Liver (tissue), 8 donors: ENCODE measurements at regions not wholly inside any gene's neighbourhood (a gene's known extent, or its start where the extent isn't known, plus 50 kb on each side); places are given as distances from the start of the nearest gene placed in this dataset.

Experiments
- DNase-seq: peaks from one replicate; pipeline ENCODE4 v3.0.0-alpha.2; 2017; ENCODE audit warnings: low spot score
- H3K27ac ChIP-seq, 2 donors: one replicate each; pipeline ENCODE4 v1.7.0; 2013; ENCODE audit warnings: inconsistent platforms in 2 of 2, low read length in 2 of 2, control low read depth in 1 of 2, low read depth in 1 of 2, mild to moderate bottlenecking in 1 of 2
- H3K27me3 ChIP-seq, 4 donors: one replicate each; pipeline versions ENCODE4 v1.6.1 to v1.7.0; 2013; ENCODE audit warnings: low read length in 3 of 4, inconsistent platforms in 1 of 4, mild to moderate bottlenecking in 1 of 4, moderate library complexity in 1 of 4; ENCODE audit not compliant: control insufficient read depth in 4 of 4, insufficient read depth in 4 of 4
- H3K36me3 ChIP-seq, 4 donors: one replicate each; pipeline versions ENCODE4 v1.6.1 to v1.7.0; 2013; ENCODE audit warnings: low read length in 3 of 4, mild to moderate bottlenecking in 3 of 4, low read depth in 1 of 4, moderate library complexity in 1 of 4; ENCODE audit not compliant: control insufficient read depth in 4 of 4, insufficient read depth in 3 of 4
- H3K4me1 ChIP-seq, 4 donors: one replicate each; pipeline versions ENCODE4 v1.6.1 to v1.7.0; 2013; ENCODE audit warnings: low read length in 3 of 4, mild to moderate bottlenecking in 3 of 4, moderate library complexity in 1 of 4; ENCODE audit not compliant: control insufficient read depth in 4 of 4, insufficient read depth in 4 of 4
- H3K4me3 ChIP-seq, 3 donors: one replicate each; pipeline versions ENCODE4 v1.6.1 to v1.7.0; 2013; ENCODE audit warnings: low read length in 3 of 3, control low read depth in 1 of 3, low read depth in 1 of 3, mild to moderate bottlenecking in 1 of 3
- H3K9ac ChIP-seq, 2 donors: one replicate each; pipeline ENCODE4 v1.7.0; 2013; ENCODE audit warnings: low read length in 2 of 2, mild to moderate bottlenecking in 2 of 2, moderate library complexity in 2 of 2, control low read depth in 1 of 2, low read depth in 1 of 2
- H3K9me3 ChIP-seq, 4 donors: one replicate each; pipeline versions ENCODE4 v1.6.1 to v1.7.0; 2013; ENCODE audit warnings: low read length in 3 of 4; ENCODE audit not compliant: control insufficient read depth in 4 of 4
- ATF3 ChIP-seq: IDR thresholded peaks from 2 replicates; pipeline ENCODE4 v1.6.1; 2016; ENCODE audit warnings: antibody characterized with exemption
- CTCF ChIP-seq: fragments of 150-350 bp; IDR thresholded peaks from 2 replicates; pipeline ENCODE4 v1.5.1; 2017; ENCODE audit warnings: improper control_type of control experiment, low read depth, low read length; ENCODE audit not compliant: missing input control
- EGR1 ChIP-seq, 2 donors: IDR thresholded peaks; 2 replicates each; pipeline ENCODE4 v1.6.1; 2016 to 2018; ENCODE audit warnings: antibody characterized with exemption in 2 of 2, low read depth in 2 of 2
- FOXA1 ChIP-seq: IDR thresholded peaks from 2 replicates; pipeline ENCODE4 v1.6.1; 2016; ENCODE audit warnings: antibody characterized with exemption
- FOXA2 ChIP-seq: IDR thresholded peaks from 2 replicates; pipeline ENCODE4 v1.6.1; 2016; ENCODE audit warnings: antibody characterized with exemption
- GABPA ChIP-seq, 2 donors: IDR thresholded peaks in 1 of 2; conservative IDR thresholded peaks in 1 of 2; 2 replicates each; pipeline ENCODE4 v1.6.1; 2016; ENCODE audit warnings: antibody characterized with exemption in 2 of 2, mild to moderate bottlenecking in 1 of 2, moderate library complexity in 1 of 2
- HNF4A ChIP-seq, 2 donors: conservative IDR thresholded peaks; 2 replicates each; pipeline ENCODE4 v1.6.1; 2016; ENCODE audit warnings: antibody characterized with exemption in 2 of 2, mild to moderate bottlenecking in 2 of 2
- HNF4G ChIP-seq: IDR thresholded peaks from 2 replicates; pipeline ENCODE4 v1.6.1; 2016; ENCODE audit warnings: antibody characterized with exemption
- JUND ChIP-seq, 2 donors: IDR thresholded peaks; 2 replicates each; pipeline ENCODE4 v1.6.1; 2016; ENCODE audit warnings: antibody characterized with exemption in 2 of 2
- MAX ChIP-seq: IDR thresholded peaks from 2 replicates; pipeline ENCODE4 v1.6.1; 2016; ENCODE audit warnings: antibody characterized with exemption
- NR2F2 ChIP-seq: IDR thresholded peaks from 2 replicates; pipeline ENCODE4 v1.6.1; 2016; ENCODE audit warnings: antibody characterized with exemption
- RAD21 ChIP-seq, 2 donors: IDR thresholded peaks; 2 replicates each; pipeline ENCODE4 v1.6.1; 2016; ENCODE audit warnings: antibody characterized with exemption in 2 of 2, mild to moderate bottlenecking in 2 of 2
- RXRA ChIP-seq, 2 donors: IDR thresholded peaks; 2 replicates each; pipeline ENCODE4 v1.6.1; 2017 to 2018; ENCODE audit warnings: antibody characterized with exemption in 2 of 2, mild to moderate bottlenecking in 1 of 2
- SP1 ChIP-seq: IDR thresholded peaks from 2 replicates; pipeline ENCODE4 v1.6.1; 2018; ENCODE audit warnings: antibody characterized with exemption, mild to moderate bottlenecking
- TAF1 ChIP-seq: conservative IDR thresholded peaks from 2 replicates; pipeline ENCODE4 v1.6.1; 2016; ENCODE audit warnings: antibody characterized with exemption, mild to moderate bottlenecking
- YY1 ChIP-seq: IDR thresholded peaks from 2 replicates; pipeline ENCODE4 v1.6.1; 2016; ENCODE audit warnings: antibody characterized with exemption, mild to moderate bottlenecking
- WGBS: extraction: QIAGEN DNeasy Blood & Tissue Kit; methylation state at CpG from one replicate; pipeline ENCODE4 v1.1.7; 2013; 5-methylcytosine and 5-hydroxymethylcytosine counted together
- TF ChIP-seq, protein P1 (sequence below): IDR thresholded peaks from 2 replicates; pipeline ENCODE4 v1.6.1; 2016; ENCODE audit warnings: antibody characterized with exemption, mild to moderate bottlenecking
- TF ChIP-seq, protein P2 (sequence below): IDR thresholded peaks from 2 replicates; pipeline ENCODE4 v1.6.1; 2016; ENCODE audit warnings: antibody characterized with exemption
- donor health status: healthy.
- donor health status: healthy.
- donor health status: healthy.
- donor health status: healthy.
- donor health status: healthy.

DNA sequence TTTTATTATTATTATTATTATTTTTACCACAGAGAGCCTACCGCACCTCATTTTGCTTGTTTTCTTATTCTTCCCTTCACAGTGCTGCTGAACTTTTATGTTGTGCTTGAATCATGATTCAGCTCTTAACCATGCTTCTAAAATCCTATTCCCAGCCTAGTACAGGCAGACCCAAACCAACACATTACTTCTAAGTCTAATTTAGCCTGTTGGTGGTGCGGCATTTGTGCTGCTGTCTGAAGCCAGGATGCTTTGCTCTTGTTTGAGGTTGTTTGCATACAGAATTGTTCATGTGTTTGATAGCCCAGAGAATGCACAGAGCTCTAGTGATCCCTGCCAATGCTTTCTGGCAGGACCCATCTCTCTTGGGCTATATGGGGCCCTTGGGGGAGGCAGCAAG, 213.5 kb upstream of the KCNG1 start:
- no peaks in the 10 kb centered on the region for H3K36me3 ChIP-seq
- peaks cover 0 to 2% (median 0%) of the 10 kb centered on the region in 4 donors for H3K27me3 ChIP-seq
- TF ChIP-seq EGR1 (IDR thresholded peaks at IDR 0.05; ENCODE audit: low read depth in 2 of 2) (no peak), ATF3 (no peak), RAD21 (IDR thresholded peaks at IDR 0.05) (no peak), NR2F2 (no peak), CTCF (no peak), FOXA1 (no peak)
- TF ChIP-seq, protein P1, sequence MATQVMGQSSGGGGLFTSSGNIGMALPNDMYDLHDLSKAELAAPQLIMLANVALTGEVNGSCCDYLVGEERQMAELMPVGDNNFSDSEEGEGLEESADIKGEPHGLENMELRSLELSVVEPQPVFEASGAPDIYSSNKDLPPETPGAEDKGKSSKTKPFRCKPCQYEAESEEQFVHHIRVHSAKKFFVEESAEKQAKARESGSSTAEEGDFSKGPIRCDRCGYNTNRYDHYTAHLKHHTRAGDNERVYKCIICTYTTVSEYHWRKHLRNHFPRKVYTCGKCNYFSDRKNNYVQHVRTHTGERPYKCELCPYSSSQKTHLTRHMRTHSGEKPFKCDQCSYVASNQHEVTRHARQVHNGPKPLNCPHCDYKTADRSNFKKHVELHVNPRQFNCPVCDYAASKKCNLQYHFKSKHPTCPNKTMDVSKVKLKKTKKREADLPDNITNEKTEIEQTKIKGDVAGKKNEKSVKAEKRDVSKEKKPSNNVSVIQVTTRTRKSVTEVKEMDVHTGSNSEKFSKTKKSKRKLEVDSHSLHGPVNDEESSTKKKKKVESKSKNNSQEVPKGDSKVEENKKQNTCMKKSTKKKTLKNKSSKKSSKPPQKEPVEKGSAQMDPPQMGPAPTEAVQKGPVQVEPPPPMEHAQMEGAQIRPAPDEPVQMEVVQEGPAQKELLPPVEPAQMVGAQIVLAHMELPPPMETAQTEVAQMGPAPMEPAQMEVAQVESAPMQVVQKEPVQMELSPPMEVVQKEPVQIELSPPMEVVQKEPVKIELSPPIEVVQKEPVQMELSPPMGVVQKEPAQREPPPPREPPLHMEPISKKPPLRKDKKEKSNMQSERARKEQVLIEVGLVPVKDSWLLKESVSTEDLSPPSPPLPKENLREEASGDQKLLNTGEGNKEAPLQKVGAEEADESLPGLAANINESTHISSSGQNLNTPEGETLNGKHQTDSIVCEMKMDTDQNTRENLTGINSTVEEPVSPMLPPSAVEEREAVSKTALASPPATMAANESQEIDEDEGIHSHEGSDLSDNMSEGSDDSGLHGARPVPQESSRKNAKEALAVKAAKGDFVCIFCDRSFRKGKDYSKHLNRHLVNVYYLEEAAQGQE = no peak
- over 99% methylated on average over 2 of the region's 2 CpGs for WGBS
- no peaks in the 10 kb centered on the region for H3K9me3 ChIP-seq
- no peaks in the 10 kb centered on the region for H3K4me1 ChIP-seq
- no peak overlapping the region for H3K9ac ChIP-seq
- H3K27ac ChIP-seq = no peak overlapping the region
- no peak overlapping the region for H3K4me3 ChIP-seq
- DNase-seq = no peak

GRCh38 chr20:51233345-51233744, 210.4 kb upstream of the KCNG1 start:
- 87% methylated on average over 6 of the region's 6 CpGs for WGBS

More at GRCh38 chr20:51233345-51233744, 210.4 kb upstream of the KCNG1 start:
- no peaks in the 10 kb centered on the region for H3K36me3 ChIP-seq
- DNase-seq = no peak
- H3K4me1 ChIP-seq = no peaks in the 10 kb centered on the region
- no peak overlapping the region for H3K4me3 ChIP-seq
- no peak for TF ChIP-seq NR2F2
- no peak for TF ChIP-seq TAF1
- no peak for TF ChIP-seq HNF4A (conservative IDR thresholded peaks at IDR 0.05)
- TF ChIP-seq, protein P1 = no peak
- no peak for TF ChIP-seq ATF3
- TF ChIP-seq YY1 = no peak
- TF ChIP-seq, protein P2, sequence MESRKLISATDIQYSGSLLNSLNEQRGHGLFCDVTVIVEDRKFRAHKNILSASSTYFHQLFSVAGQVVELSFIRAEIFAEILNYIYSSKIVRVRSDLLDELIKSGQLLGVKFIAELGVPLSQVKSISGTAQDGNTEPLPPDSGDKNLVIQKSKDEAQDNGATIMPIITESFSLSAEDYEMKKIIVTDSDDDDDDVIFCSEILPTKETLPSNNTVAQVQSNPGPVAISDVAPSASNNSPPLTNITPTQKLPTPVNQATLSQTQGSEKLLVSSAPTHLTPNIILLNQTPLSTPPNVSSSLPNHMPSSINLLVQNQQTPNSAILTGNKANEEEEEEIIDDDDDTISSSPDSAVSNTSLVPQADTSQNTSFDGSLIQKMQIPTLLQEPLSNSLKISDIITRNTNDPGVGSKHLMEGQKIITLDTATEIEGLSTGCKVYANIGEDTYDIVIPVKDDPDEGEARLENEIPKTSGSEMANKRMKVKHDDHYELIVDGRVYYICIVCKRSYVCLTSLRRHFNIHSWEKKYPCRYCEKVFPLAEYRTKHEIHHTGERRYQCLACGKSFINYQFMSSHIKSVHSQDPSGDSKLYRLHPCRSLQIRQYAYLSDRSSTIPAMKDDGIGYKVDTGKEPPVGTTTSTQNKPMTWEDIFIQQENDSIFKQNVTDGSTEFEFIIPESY = no peak
- no peak for TF ChIP-seq RXRA (IDR thresholded peaks at IDR 0.05)
- TF ChIP-seq GABPA (IDR thresholded peaks at IDR 0.05 in 1 of 2, conservative IDR thresholded peaks at IDR 0.05 in 1 of 2) = no peak
- TF ChIP-seq MAX = no peak
- no peak for TF ChIP-seq EGR1 (IDR thresholded peaks at IDR 0.05; ENCODE audit: low read depth in 2 of 2)
- TF ChIP-seq JUND (IDR thresholded peaks at IDR 0.05) = no peak
- TF ChIP-seq FOXA1 = no peak
- no peak for TF ChIP-seq FOXA2
- no peak for TF ChIP-seq CTCF
- TF ChIP-seq HNF4G = no peak
- TF ChIP-seq SP1 = no peak
- no peak for TF ChIP-seq RAD21 (IDR thresholded peaks at IDR 0.05)
- no peak overlapping the region for H3K27ac ChIP-seq
- peaks cover 0 to 2% (median 0%) of the 10 kb centered on the region in 4 donors for H3K27me3 ChIP-seq
- H3K9me3 ChIP-seq = no peaks in the 10 kb centered on the region
- H3K9ac ChIP-seq = no peak overlapping the region
